Globus pallidus (tissue), 1 donor: ENCODE measurements at regions not wholly inside any gene's neighbourhood (a gene's known extent, or its start where the extent isn't known, plus 50 kb on each side); places are given as distances from the start of the nearest gene placed in this dataset.

ENCODE experiments used
- DNase-seq: peaks from one replicate; pipeline ENCODE4 v3.0.0-alpha.2; 2015; ENCODE audit warnings: low spot score

GRCh38 chr6:113461153-113461932, 395.8 kb upstream of the MARCKS start:
- DNase-seq: no peak

- no peak for DNase-seq
Measured at GRCh38 chr6:113464536-113464935, 392.6 kb upstream of the MARCKS start.

GRCh38 chr6:113464960-113465359, 392.2 kb upstream of the MARCKS start:
- DNase-seq: no peak

GRCh38 chr6:113466526-113466925, 390.6 kb upstream of the MARCKS start:
- no peak for DNase-seq

GRCh38 chr6:113475392-113475791, 381.8 kb upstream of the MARCKS start:
- no peak for DNase-seq

GRCh38 chr6:113476937-113477839, 380.0 kb upstream of the MARCKS start:
- no peak for DNase-seq

GRCh38 chr6:113480616-113481015, 376.5 kb upstream of the MARCKS start:
- DNase-seq: no peak

- DNase-seq: no peak
Measured at GRCh38 chr6:113481458-113481857, 375.7 kb upstream of the MARCKS start.

- no peak for DNase-seq
Measured at GRCh38 chr6:113481910-113482309, 375.2 kb upstream of the MARCKS start.

GRCh38 chr6:113482771-113483170, 374.4 kb upstream of the MARCKS start:
- DNase-seq: no peak

GRCh38 chr6:113486199-113486598, 370.9 kb upstream of the MARCKS start:
- DNase-seq: no peak

- DNase-seq: no peak
Measured at GRCh38 chr6:113487489-113488058, 369.6 kb upstream of the MARCKS start.

- DNase-seq: no peak
Measured at GRCh38 chr6:113488061-113488460, 369.1 kb upstream of the MARCKS start.

GRCh38 chr6:113488812-113489685, 368.1 kb upstream of the MARCKS start:
- DNase-seq: no peak

GRCh38 chr6:113489952-113490746, 367.0 kb upstream of the MARCKS start:
- no peak for DNase-seq

- no peak for DNase-seq
Measured at GRCh38 chr6:113491376-113491775, 365.8 kb upstream of the MARCKS start.

- DNase-seq: no peak
Measured at GRCh38 chr6:113493991-113494390, 363.2 kb upstream of the MARCKS start.

- no peak for DNase-seq
Measured at GRCh38 chr6:113495521-113495920, 361.6 kb upstream of the MARCKS start.

GRCh38 chr6:113496166-113496565, 361.0 kb upstream of the MARCKS start:
- no peak for DNase-seq

- DNase-seq: no peak
Measured at GRCh38 chr6:113500221-113500620, 356.9 kb upstream of the MARCKS start.
